ENCODE measurements at regions not wholly inside any gene's neighbourhood (a gene's known extent, or its start where the extent isn't known, plus 50 kb on each side); places are given as distances from the start of the nearest gene placed in this dataset.
A peak's percentile ranks its signal among the peaks of the same experiment; 100 is the strongest.
"Not testable (repeated sequence)": the region's sequence is repeated elsewhere in the genome, so short reads cannot be mapped to it uniquely, and the experiment has no call there.

DNA sequence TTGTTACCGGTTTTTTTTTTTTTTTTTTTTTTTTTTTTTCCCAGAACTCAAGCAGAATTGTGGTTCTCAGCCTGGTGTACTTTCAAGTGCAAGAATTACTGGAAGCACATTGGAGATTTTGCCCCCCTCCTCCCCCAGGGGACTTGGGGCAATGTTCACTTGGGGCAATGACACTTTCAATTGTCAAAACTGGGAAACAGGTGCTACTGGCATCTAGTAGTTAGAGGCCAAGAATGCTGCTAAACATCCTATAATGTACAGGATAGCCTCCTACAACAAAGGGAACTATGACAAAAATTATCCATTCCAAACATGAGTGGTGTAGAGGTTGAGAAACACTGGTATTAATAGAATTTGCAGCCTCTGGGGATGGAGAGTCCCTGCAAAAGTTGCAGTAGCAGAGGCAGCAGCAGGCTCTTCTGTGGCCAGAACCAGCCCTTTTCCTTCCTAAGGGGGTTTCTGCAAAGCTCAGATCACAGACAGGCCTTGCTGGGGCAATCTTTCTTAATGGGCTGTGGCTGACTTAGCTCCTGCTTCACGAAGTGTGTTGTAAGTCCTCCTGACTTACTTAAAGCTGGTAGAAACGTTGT, 144.3 kb upstream of the MRPS22 start:
- DNase-seq (ENCODE audit: low read depth), result no peak

DNA sequence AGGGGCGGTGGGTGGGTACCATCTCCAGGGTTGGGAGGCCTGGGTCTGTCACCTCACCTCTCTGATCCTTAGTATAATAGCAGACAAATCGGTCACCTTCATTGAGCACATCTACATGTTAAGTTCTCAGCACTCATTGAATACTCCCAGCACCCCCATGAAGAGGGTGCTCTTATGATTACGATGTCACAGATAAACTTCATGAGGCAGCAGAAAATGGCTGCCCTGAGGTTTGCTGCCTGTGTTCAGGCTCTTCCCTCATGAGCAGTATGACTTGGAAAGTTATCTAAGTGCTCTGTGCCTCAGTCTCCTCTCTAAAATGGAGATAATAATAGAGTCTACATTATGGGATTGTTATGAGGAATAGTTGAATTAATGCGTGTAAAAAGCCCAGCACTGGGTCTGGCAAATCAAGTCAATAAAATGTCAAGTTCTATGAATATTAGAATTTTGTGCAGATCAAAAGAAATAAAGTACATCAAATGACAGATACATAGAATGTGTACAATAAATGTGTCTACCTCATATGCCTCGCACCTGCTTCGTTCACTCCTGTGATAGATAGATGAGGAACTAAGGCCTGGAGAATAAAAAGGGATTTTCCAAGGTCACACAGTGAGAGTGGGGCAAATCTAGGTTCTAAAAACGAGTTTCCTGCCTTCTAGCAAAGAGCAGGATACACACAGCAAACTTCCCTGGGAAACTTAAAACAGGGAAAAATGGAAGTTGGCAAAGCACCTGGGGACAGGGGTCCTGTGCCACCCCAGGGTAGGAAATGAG, 142.2 kb upstream of the MRPS22 start:
- DNase-seq (ENCODE audit: low read depth), result no peak

DNA sequence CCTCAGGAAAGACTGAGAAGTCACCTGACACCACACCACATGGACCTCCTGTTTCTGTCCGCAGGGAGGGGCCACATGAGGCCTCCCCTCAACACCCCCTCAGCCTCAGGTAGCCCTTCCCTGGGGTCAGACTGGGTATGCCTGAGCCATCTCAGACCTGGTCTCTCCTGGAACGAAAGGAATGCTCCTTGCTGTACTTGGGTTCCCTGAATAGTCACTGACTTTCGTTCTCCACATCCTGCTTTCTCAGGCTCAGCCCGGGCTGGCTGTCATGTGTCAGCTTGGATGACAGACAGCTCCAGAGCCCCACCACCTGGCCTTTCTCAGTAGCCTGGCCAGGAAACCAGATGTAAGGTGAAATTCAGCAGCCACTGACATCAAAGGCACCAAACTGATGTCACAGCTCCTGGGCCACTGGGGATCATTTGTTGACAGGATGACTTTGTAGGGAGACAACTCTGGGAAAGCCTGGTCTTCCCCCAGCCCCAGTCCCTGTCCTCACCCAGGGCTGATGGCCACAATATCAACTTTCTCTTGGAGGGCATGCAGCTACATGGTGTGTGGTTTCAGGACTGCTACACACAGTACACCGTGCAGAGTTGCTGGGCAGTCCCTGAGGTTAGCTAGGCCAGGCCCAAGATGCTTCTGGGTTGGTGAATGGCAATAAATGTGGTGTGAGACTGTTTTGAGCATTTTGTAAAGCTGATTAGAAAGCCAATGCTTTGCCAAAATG, 141.4 kb upstream of the MRPS22 start:
- peak; percentile 76 for DNase-seq (ENCODE audit: low read depth)

DNA sequence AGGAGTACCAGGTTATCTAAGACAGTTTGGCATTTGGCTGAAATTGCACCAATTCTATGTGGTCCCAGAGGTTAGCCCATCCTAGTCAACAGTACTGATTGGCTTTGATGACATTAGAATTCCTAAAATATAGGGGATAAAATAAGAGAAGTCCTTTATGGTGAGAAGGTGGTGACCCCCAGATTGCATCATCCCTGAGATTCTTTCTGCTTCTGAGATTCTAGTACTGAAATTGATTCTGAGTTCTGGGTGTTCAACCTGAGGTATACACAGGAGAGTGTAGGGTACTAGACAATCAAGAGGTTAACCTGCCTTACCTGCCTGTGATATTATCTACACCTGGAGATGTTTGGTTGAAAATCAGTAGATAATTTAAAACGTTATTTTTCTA, 140.9 kb upstream of the MRPS22 start:
- DNase-seq (ENCODE audit: low read depth), result no peak

DNA sequence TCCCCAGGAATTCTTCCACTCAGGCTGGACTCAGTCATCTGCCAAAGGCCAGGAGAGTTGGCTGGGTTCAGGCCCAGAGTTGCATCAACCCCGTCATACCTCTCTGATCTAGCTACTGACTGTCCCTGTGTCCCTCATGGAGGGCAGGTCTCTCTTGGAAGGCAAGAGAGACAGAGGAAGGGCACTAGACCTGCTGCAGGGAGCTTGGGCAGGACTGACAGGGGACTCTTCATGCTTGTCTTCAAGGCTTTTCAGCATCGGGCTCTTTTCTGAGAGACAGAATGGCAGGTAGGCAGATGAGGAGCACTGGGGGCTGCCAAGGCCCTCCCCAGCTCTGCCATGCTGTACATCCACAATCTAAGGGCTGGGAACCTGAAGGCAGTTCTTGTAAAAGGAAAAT, 140.1 kb upstream of the MRPS22 start:
- DNase-seq (ENCODE audit: low read depth), result no peak

DNA sequence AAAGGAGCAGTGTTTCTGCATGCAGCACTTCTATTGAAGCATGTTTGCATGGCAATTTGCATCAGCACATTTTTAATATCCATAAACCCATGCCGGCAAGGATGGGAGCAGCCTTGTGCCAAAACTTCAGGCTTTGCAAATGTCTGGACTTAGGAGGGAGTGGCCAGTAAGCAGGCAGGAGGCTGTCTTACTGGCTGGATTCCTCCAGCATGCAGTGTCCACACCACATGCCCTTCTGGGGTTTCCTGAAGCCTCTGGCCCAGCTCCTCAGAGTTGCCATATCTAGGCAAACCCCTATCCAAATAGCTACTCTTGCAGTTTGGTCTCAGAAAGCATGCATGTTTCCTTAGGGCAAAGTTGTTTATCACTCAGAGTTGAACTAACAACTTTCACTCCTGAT, 139.1 kb upstream of the MRPS22 start:
- DNase-seq (ENCODE audit: low read depth), result no peak

DNA sequence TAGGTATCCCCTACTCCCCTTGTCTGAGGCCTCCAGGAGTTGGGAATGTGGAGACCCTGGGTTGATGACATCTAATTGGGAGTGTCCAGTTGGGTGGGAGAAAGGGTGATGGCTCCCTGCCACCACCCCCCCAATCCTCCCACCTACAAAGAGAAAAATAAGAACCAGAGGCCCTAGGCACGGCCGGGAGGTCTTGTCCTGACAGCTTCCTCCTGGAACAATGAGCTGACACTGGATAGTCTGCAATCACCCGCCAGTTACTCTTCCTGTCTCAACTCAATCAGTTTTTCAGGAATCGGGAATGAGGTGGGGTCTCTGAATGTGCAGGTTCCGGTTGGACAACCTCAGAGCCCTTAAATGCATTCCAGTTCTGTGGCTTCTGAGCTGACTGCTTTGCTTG, 129.9 kb upstream of the MRPS22 start:
- DNase-seq (ENCODE audit: low read depth), result no peak

DNA sequence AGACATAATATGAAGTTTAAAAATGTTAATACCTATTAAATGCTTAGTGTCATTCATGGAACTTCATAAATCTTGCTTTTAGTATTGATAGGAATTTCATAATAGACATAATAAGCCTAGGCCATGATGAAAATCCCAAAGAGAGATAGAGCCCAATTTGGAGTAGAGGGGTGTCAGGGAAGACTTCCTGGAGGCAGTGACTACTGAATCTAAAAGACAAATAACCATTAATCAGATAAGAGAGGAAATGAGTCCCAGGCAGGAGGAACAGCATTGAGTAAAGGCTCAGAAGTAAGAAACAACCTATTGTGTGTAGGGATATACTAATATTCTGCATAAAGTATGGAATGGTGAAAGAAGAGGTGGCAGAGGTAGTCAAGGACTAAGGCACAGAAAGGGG, 126.9 kb upstream of the MRPS22 start:
- DNase-seq (ENCODE audit: low read depth), result no peak

DNA sequence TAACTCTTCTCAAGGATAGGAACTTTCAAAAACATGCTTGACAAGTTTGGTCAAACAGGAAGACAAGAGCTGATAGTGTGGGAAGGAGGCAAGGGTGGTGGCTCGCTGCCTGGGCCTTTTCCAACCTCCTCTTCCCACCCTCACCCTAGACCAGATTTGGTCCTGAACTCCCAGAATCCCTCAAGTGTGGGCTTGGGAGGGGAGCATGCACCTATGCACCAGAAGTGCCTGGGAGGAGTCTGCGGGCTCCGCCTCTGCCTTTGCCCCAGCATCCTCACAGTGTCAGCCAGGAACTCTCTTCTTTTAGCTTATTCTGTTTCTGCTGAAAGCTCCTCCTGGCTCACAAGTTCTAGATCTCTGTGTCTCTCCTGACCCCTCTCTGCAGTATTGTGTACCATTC, 126.2 kb upstream of the MRPS22 start:
- no peak for DNase-seq (ENCODE audit: low read depth)

DNA sequence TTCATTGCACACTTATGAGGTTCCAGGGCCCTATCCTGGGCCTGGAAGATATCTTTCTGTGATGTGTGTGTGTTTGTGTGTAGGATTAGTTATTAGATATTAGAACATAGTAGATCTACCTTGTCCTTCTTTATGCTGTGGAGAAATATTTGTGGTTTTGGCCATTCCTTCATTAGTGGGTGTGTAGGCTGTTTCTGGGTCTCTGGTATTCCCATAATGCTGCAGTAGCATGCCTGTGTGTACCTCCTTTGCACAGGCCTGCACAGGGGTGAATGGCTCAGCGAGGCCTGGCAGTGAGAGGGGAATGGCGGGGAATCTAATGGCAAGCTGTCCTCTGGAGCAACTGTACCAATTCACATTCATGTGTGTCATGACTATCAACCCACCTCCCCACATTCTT, 125.8 kb upstream of the MRPS22 start:
- no peak for DNase-seq (ENCODE audit: low read depth)

DNA sequence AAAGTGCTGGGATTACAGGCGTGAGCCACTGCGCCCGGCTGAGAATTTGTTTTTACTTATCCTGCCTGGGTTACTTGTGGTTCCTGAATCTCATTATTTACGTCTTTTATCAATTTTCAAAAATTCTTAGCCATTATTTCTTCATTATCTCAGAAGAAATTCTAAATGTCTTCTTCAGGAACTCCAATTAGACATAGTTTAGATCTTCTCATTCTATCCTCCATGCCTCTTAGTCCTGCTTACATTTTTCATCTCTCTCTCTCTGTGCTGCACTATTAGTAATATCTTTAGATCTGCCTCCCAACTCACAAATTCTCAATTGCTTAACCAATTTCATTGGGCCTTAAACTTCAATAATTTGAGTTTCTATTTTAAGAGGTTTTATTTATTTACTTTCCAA, 124.4 kb upstream of the MRPS22 start:
- no peak for DNase-seq (ENCODE audit: low read depth)

DNA sequence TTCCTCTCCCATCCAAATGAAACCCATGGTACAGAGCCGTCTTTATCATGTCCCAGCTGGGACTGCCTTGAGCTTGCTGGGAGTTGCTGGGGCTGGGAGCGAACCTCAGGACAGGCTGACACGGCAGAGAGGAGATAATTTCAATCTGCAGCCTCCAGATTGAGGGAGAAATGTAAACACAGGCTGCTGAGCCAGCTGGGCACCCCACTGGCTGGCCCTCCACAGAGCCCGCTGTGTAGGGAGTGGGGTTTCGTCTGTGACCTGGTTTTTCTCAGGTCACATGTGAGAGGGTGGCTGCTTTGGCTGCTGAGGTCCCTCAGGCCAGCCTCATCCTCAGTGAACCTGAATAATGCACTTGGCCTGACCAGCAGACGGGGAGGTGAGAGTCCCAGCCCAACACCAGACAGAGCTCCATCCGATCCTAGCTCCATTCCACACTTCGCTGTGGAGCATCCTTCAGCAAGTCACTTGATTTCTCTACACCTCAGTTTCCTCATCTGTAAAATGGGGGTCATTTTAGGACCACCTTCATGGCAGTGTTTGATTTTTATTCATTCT, 121.6 kb upstream of the MRPS22 start:
- no peak for DNase-seq (ENCODE audit: low read depth)

DNA sequence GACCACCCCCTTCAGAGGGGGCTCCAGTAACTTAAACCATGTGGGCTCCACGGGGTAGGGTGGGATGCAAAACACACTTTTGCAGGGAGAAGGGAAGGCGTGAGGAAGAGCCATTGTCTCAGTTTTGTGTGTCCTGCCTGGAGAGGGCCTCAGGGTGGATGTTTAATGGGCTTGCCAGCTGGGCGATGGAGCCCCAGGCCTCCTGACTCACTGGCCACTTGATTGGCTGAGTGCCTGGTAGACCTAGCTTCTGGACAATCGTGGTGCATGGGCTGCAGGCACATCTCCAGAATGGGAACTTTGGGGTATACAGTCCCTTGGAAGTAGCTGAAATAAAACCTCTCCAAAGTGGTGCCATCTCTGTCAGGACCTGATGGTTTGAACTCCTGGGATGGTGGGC, 118.3 kb upstream of the MRPS22 start:
- peak; percentile 54 for DNase-seq (ENCODE audit: low read depth)

DNA sequence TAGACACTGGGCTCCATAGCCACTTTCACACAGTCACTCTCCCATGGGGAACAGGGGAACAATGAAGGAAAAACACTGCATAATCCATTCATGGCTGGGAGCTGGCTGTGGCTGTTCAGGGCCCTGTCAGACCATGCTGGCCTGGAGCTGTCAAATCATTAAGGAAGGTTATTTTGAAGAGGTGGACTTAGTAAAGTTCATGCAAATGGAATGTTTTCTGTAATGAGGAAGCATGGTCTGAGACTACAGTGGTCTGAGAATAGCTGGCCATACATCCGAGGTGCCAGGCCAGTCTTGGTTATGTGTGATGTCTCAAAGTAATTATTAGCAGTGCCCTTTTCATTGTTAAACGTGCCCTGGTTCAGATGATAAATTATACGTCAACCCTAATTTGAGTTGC, 117.1 kb upstream of the MRPS22 start:
- DNase-seq (ENCODE audit: low read depth), result no peak

DNA sequence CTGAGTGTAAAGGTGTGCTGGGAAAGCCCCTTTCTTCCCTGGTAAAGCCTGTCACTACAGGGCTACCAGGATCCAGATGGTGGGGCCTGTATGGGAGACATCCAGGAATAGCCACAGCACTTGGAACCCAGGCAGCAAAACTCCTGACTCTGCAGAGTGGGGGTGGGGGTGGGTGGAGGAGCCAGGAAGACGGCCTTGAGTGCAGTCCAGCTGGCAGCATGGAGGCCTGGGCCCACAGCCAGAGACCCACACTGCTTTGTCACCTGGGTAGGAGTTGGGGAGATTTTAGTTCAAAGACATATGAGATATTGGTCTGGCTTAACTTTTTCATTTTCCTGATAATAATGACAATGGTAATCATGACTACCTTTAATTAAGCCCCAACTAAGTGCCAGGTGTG, 116.7 kb upstream of the MRPS22 start:
- DNase-seq (ENCODE audit: low read depth), result no peak

DNA sequence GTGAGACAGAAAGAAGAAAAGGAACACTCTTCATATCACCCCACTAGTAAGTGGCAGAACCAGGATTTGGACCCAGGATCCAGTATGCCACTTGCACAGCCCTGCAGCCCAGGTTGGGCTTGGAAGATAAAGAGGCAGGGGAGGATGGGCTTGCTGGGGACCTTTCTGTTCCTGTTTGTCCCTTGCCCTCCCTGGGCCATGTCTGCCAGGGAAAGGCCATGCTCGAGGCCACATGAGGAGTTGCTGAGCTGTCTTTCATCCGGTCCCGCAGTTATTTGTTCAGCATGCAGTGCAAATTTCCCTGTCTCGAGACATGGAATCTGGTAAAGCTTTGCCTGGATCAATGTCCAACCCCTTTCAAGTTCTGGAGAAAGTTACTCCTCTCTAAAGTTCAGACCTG, 116.0 kb upstream of the MRPS22 start:
- no peak for DNase-seq (ENCODE audit: low read depth)

DNA sequence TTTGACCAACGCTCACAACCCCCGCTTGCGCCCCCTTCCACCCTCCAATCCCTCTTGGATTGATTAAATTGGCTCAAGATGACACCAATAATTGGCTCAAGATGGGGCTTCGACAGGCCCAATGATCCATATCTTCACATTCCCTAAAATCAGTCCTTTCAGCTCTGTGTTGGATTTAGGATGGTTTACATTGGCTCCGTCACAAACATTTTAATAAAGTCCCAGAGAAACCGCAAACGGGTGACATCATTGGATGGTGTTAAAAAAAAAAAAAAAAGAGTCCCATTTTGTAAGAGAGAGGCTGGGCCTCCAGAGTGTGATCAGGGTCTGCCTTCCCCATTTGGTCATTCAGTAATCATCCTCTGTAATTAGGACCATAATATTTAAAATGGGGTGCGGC, 113.4 kb upstream of the MRPS22 start:
- no peak for DNase-seq (ENCODE audit: low read depth)

DNA sequence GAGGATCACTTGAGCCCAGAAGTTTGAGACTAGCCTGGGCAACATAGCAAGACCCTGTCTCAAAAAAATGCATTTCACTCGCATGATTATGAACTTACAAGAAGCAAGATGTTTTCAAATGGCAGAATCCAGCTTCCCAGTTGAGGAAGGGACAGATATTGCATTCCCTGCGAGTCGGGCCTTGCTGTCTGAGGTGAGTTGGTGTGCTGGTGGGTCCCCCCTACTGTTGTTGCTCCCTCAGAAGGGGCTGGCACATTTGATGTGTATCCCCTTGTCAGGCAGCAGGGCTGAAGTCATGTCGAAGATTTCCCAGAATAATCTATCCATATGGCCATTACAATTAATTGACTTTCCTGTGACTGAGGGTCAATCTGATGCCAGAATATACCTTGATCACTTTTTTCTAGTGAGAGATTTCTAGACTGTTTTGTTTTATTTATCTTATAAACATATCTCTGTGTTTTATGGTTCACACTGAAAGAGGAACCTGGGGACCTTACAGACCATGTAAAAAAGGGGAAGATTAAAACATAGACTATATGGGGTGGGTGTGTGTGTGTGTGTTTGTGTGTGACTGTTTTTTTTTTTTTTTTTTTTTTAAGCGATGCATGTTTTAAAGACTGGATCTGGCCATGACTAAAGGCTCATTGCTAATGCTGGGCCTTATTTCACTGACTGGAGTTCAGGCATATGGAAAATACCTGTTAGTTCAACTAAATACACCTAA, 112.1 kb upstream of the MRPS22 start:
- DNase-seq (ENCODE audit: low read depth), result no peak

DNA sequence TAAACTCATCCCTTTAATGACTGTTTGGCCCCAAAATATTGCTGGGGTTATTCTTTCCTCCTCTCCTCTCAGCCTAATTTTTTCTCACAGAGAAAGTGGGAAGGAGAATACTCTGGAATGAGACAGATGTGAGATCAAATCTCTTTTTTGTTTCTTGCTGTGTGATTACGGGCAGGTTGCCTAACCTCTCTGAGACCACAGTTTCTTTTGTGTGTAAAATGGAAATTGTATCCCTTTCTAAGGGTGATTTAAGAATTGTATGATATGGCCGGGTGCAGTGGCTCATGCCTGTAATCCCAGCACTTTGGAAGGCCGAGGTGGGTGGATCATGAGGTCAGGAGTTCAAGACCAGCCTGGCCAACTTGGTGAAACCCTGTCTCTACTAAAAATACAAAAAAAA, 111.5 kb upstream of the MRPS22 start:
- not testable (repeated sequence) for DNase-seq (ENCODE audit: low read depth)

DNA sequence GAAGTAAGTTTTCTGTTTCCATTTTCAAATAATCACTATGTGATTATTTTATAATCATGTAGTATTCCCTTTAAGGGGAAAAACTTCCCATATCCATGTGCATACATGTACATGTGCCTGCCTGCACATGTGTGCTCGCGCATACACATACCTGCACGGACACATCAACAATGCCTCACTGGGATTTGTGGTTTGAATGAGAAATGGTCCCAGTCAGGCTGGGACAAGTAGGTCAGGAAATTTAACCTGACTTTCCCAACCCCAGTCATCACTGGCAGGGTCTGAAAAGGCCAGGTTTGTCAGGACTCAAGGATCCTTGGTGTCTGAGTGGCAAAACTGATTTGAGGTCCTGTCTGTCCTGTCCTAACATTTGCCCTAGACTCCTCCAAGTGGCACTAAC, 109.3 kb upstream of the MRPS22 start:
- no peak for DNase-seq (ENCODE audit: low read depth)

DNA sequence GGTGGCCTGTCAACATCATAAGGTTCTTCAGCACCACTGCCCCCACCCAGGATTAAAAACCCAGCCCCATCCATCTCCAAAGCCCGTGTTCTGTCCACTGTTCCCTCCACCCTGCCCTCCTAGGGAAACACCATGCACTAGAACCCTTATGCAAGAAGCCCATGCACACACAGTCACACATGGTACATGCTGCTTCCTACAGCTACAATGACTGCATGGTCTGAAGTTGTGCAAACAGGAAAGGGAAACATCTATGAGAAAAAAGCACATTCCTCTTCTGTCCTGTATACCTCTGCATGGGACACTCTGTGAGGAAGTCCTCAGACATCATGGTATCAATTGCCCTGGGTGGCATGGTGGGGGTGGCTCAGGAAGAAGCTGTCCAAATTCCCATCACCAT, 108.6 kb upstream of the MRPS22 start:
- DNase-seq (ENCODE audit: low read depth), result no peak

DNA sequence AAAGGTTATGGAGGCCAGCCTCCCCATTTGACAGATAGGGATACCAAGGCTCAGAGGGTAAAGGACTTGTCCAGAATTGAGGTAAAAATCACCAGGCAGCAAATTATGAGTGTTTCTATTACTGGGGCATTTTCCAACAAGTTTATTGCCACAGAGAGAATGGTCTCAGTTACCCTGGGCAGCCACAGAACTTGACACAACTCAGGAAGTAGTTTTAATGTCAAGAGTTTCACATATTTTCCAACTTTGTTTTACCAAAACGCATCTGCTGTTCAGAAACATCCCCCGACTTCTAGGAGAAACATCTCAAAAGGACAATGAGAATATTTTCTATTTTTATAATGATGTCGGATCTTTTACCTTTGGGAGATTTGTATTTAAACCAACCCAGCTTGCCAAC, 107.5 kb upstream of the MRPS22 start:
- DNase-seq (ENCODE audit: low read depth), result no peak
